DND-41 (cell line): ENCODE measurements at regions not wholly inside any gene's neighbourhood (a gene's known extent, or its start where the extent isn't known, plus 50 kb on each side); places are given as distances from the start of the nearest gene placed in this dataset.

Experiments
- EZH2 ChIP-seq: IDR thresholded peaks from 3 replicates; pipeline ENCODE4 v1.6.1; 2012; ENCODE audit warnings: borderline replicate concordance, low read depth, mild to moderate bottlenecking, moderate library complexity, low read length, inconsistent platforms; ENCODE audit not compliant: severe bottlenecking
- TF ChIP-seq, protein P1 (sequence below): IDR thresholded peaks from 2 replicates; pipeline ENCODE4 v1.5.1; 2012; ENCODE audit warnings: borderline replicate concordance, low read length, moderate library complexity, mild to moderate bottlenecking; ENCODE audit not compliant: poor library complexity, severe bottlenecking; ENCODE audit errors: extremely low read depth

DNA sequence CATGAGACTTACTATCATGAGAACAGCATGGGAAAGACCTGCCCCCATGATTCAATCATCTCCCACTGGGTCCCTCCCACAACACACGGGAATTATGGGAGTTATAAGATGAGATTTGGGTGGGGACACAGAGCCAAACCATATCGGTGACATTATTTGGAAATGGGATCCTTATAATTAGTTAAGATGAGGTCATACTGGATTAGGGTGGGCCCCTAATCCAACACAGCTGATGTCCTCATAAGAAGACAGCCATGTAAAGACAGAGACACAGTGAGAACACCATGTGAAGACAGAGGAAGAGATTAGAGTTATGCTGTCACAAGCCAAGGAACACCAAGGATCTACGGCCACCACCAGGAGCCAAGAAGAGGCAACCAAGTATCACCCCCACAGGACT lies 161.7 kb downstream of the SPTSSA start:
- TF ChIP-seq, protein P1, sequence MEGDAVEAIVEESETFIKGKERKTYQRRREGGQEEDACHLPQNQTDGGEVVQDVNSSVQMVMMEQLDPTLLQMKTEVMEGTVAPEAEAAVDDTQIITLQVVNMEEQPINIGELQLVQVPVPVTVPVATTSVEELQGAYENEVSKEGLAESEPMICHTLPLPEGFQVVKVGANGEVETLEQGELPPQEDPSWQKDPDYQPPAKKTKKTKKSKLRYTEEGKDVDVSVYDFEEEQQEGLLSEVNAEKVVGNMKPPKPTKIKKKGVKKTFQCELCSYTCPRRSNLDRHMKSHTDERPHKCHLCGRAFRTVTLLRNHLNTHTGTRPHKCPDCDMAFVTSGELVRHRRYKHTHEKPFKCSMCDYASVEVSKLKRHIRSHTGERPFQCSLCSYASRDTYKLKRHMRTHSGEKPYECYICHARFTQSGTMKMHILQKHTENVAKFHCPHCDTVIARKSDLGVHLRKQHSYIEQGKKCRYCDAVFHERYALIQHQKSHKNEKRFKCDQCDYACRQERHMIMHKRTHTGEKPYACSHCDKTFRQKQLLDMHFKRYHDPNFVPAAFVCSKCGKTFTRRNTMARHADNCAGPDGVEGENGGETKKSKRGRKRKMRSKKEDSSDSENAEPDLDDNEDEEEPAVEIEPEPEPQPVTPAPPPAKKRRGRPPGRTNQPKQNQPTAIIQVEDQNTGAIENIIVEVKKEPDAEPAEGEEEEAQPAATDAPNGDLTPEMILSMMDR = no peak
- TF ChIP-seq EZH2 = no peak
